GM13977 (cell line): ENCODE measurements at regions not wholly inside any gene's neighbourhood (a gene's known extent, or its start where the extent isn't known, plus 50 kb on each side); places are given as distances from the start of the nearest gene placed in this dataset.
A peak's percentile ranks its signal among the peaks of the same experiment; 100 is the strongest.

Experiments used
- DNase-seq: peaks from one replicate; pipeline ENCODE4 v3.0.0; 2012; ENCODE audit warnings: low spot score
- in situ Hi-C: fragments of 300-500 bp; cut with MboI; formaldehyde crosslinking; loops from one replicate; pipeline ENCODE4 v1.12.0; 2022; ENCODE audit warnings: low sequenced_read_pairs, low pct_unique_long_range_greater_than_20kb, mixed read lengths, inconsistent platforms; ENCODE audit not compliant: unreplicated experiment
- TF ChIP-seq, protein P1 (sequence below): IDR thresholded peaks from 2 replicates; pipeline ENCODE4 v1.5.1; 2012; ENCODE audit warnings: mild to moderate bottlenecking, control low read depth; ENCODE audit not compliant: insufficient read depth; ENCODE audit errors: extremely low read depth, missing control alignments

DNA sequence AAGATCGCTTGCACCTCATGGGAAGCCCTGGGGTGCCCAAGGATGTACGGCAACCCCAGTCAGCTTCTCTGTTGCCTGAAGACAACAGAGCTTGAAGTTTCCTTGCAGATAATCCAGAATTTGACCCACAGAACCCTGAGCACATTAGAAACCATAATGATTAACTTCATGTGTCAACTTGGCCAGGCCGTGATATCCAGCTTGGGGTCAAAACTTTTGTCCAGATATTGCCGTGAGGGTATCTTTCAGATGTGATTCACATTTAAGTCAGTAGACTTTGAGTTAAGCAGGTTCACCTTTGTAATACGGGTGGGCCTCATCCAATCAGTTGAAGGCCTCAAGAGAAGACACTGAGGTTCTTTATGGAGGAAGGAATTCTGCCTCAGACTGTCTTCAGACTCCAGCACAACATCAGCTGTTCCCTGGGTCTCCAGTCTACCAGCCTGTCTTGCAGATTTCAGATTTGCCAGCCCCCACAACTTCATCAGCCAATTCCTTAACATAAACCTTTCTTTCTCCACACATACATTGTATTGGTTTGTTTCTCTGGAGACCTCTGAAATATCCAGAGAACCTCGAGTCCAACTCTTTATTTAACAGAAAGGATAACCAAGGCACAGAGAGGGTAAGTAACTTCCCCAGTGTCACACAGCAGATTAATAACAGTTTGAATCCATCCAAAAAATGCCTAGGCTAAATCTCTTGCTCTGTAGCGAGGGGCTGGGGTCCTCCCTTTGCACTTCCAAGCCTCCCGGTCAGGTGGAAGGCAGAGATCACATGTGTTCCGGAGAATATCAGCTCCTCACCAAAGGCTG, 171.1 kb downstream of the SALL1 start:
- DNase-seq, result no peak
- TF ChIP-seq, protein P1, sequence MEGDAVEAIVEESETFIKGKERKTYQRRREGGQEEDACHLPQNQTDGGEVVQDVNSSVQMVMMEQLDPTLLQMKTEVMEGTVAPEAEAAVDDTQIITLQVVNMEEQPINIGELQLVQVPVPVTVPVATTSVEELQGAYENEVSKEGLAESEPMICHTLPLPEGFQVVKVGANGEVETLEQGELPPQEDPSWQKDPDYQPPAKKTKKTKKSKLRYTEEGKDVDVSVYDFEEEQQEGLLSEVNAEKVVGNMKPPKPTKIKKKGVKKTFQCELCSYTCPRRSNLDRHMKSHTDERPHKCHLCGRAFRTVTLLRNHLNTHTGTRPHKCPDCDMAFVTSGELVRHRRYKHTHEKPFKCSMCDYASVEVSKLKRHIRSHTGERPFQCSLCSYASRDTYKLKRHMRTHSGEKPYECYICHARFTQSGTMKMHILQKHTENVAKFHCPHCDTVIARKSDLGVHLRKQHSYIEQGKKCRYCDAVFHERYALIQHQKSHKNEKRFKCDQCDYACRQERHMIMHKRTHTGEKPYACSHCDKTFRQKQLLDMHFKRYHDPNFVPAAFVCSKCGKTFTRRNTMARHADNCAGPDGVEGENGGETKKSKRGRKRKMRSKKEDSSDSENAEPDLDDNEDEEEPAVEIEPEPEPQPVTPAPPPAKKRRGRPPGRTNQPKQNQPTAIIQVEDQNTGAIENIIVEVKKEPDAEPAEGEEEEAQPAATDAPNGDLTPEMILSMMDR, result no peak
- in situ Hi-C loops, result no loop called here

DNA sequence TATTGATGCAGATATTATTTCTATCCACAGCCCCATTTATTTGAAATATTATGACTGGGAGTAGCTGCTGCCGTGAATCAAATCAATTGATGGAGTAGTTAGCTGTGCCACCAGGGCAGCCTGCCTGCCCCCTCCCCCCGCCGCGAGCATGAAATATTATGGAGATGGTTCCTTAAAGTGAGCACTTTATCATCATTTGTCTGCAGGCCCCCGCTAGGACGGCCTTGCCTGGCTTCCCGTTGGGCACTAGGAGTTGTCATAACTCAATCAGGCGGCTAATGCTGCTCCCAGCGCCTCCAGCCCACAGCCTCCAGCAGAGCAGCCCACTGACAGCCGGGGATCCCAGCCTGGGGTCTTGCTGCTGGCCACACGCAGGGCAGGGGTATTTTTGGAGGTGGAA, 173.9 kb downstream of the SALL1 start:
- TF ChIP-seq, protein P1, result no peak
- no peak for DNase-seq
- in situ Hi-C loops, result no loop called here

DNA sequence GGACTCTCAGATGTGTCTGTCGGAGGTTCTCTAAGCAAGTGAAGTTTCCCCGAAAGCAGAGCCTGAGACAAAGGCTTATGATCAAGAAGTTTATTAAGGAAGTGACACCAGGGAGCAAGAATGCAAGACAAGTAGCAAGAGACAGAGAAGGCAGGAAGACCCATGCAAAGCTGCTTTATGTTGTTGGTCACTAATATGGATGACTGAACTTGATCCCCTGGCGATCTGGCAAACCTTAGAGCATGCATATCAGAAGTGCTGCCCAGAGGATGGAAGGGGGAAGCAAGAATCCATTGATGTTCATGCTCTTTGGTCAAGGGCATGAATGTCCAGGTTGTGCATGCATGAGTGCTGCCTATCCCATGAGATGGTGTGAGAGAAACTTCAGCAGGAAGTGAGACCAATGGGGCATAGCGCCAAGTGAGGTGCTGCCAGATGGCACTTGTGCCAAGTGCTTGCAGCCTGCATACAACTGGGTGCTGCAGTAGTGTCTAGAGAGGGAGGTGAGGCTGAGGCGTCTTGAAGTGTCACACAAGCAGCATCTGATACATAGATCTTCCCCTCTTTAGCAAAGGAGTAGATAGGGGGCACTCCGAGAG, 176.5 kb downstream of the SALL1 start:
- in situ Hi-C loops, result no loop called here
- no peak for DNase-seq
- TF ChIP-seq, protein P1, result no peak

DNA sequence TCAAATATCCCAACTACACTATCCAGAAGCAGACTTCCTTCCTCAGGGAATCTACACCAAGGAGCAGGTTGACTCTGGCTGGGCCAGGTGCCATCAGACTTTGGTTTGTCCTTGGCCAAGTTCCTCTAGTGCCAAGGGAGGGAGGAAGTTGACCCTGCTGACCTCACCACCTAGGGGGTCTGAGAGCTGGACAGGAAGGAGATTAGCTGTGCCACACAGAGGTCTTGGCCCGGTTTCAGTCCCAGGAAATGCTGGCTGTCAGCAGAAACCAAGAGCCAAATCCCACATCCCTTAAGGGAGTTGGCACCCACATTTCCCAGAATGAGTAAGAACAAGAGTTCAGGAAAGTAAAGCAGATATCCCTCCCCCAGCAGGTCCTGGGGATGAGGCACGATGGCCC, 178.2 kb downstream of the SALL1 start:
- DNase-seq, result no peak
- in situ Hi-C loops, result no loop called here
- TF ChIP-seq, protein P1, result no peak

DNA sequence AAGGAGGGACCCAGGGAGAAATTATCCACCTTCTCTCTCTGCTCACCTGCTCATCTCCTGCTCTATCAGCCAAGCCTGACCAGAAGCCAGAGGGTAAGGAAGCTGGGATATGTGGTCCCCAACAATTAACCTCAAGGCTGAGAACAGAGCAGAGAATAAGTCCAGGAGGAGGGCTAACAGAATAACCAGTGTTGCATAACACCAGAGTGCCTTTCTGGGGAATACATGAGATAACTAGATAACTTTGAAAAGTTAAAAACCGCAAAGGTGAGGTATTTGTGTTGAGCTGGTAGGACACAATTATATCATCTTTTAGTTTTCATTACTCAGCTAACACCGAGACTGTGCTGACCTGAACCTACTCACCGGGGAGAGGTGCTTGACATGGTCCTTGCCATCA, 180.8 kb downstream of the SALL1 start:
- TF ChIP-seq, protein P1, result no peak
- no peak for DNase-seq
- in situ Hi-C loops, result no loop called here

DNA sequence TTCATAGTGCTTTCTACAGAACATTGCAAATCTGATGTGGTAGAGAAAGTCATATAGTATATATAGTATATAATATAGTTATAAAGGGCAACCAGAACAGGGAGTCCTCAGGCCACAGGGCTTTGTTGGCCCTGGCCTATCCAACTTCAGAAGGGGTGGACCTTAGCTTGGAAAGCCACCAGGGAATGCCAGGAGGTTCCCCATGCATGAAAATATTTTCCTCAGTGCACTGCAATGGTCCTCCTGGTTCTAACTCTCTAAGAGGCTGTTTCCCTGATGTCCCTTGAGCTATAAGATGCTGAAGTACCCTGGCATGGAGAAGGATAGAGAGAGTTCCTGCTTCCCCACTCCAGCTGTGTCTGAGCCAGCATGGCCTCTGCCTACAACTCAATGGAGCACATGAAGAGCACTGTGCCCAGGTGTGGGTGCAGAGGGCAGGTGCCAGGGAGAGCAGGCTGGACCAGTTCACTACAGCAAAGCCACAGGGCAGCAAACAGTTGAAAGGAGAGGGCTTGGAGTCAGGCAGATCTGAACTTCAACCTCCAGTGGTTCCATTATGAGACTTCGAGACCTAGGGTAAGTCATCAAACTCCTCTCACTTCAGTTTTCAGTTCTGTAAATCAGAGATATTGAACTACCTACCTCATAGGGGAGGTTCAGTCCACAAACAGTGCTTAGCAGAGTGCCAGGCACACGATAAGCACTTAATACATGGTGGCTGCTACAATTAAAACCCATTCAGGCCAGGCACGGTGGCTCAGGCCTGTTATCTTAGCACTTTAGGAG, 183.1 kb downstream of the SALL1 start:
- DNase-seq, result peak; percentile 38
- TF ChIP-seq, protein P1, result no peak
- in situ Hi-C loops, result no loop called here
